Activated naive CD4-positive, alpha-beta T cell treated with anti-CD3 and anti-CD28 coated beads, Interleukin-2, amount 50 U/mL, for 24 hours (primary cell): ENCODE measurements at regions not wholly inside any gene's neighbourhood (a gene's known extent, or its start where the extent isn't known, plus 50 kb on each side); places are given as distances from the start of the nearest gene placed in this dataset.
A peak's percentile ranks its signal among the peaks of the same experiment; 100 is the strongest.
"Not testable (repeated sequence)": the region's sequence is repeated elsewhere in the genome, so short reads cannot be mapped to it uniquely, and the experiment has no call there.

Experiments used
- H3K27ac Mint-ChIP-seq: one replicate; pipeline ENCODE4 v1.8.0; 2021; ENCODE audit warnings: mild to moderate bottlenecking, mixed read lengths
- H3K27me3 Mint-ChIP-seq: one replicate; pipeline ENCODE4 v1.8.0; 2021; ENCODE audit warnings: mixed read lengths
- H3K36me3 Mint-ChIP-seq: one replicate; pipeline ENCODE4 v1.8.0; 2021; ENCODE audit warnings: mixed read lengths
- H3K4me1 Mint-ChIP-seq: one replicate; pipeline ENCODE4 v1.8.0; 2021; ENCODE audit warnings: mixed read lengths
- H3K4me3 Mint-ChIP-seq: one replicate; pipeline ENCODE4 v1.8.0; 2021; ENCODE audit warnings: mild to moderate bottlenecking, mixed read lengths
- H3K9me3 Mint-ChIP-seq: one replicate; pipeline ENCODE4 v1.8.0; 2021; ENCODE audit warnings: mixed read lengths

DNA sequence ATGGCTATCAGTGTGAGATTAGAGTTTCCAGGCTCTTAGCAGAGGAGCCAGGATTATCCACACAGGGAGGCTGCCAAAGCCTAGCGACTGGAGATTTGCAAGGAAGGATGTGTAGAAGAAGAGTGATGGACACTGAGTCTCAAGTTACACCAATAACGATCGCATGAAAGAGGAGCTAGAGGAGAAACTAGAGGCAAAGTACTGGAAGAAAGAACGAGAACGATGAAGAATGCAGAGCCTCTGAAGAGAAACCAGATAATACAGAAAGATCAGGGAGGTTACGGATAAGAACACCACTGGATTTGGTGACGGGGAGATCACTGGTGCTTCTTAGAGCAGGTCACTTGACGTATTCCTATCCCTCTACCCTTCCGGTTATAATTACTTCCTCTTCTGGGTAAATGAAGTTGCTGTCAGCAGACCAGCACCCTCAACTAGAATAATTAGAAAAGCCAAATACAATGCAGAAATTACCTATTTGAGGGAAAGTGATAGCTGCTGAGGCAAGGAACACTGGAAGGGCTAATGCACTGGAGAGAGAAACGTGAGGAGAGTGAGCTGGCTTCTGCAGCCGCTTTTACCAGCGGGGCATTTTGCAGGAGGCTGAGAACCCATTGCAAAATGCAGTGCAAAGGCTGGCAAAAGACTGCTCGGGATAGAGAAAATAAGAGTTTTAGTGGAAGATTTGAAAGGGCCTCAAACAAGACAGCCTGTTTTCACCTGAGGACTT, 93.1 kb upstream of the HIF1A start:
- Mint-ChIP-seq H3K27me3 (no peaks in the 10 kb centered on the region), H3K27ac (no peak overlapping the region), H3K4me3 (no peak overlapping the region), H3K9me3 (no peaks in the 10 kb centered on the region), H3K36me3 (no peaks in the 10 kb centered on the region), H3K4me1 (peaks cover 22% of the 10 kb centered on the region)

DNA sequence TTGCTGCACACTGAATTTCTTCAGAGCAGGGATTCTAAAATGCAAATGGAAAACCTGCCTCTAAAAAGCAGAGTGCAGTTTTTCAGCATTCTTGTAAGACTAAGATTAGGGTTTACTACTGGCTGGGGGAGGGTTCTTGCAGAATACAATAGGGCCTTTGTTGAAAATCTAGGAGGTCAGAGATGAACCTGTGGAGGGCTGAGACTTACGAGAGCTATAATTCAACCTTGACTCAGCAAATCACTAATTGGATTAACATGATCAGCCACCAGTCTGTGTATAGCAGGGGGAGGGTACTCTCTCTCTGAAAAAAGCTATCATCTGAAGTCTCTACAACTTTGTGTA, 92.6 kb upstream of the HIF1A start:
- peaks cover 22% of the 10 kb centered on the region for H3K4me1 Mint-ChIP-seq
- no peak overlapping the region for H3K4me3 Mint-ChIP-seq
- H3K27ac Mint-ChIP-seq: no peak overlapping the region
- H3K36me3 Mint-ChIP-seq: no peaks in the 10 kb centered on the region
- no peaks in the 10 kb centered on the region for H3K9me3 Mint-ChIP-seq
- H3K27me3 Mint-ChIP-seq: no peaks in the 10 kb centered on the region

DNA sequence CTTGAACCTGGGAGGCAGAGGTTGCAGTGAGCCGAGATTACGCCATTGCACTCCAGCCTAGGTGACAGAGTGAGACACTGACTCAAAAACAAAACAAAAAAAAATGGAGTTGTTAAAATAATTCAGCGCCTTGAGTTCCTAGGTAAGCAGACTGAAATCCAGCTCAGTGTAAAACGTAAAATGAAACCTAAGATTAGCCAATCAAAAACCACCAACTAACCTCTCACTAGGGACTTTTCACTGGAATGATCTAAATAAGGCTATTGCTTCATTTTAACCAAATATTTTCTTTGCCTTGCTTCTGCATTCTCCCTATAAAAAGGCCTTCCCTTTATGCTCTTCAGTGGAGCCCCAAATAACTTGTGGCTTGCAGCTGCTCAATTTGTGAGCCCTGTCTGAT, 91.6 kb upstream of the HIF1A start:
- no peak overlapping the region for H3K27ac Mint-ChIP-seq
- no peaks in the 10 kb centered on the region for H3K36me3 Mint-ChIP-seq
- no peaks in the 10 kb centered on the region for H3K27me3 Mint-ChIP-seq
- H3K4me3 Mint-ChIP-seq: no peak overlapping the region
- no peaks in the 10 kb centered on the region for H3K9me3 Mint-ChIP-seq
- H3K4me1 Mint-ChIP-seq: peaks cover 12% of the 10 kb centered on the region

DNA sequence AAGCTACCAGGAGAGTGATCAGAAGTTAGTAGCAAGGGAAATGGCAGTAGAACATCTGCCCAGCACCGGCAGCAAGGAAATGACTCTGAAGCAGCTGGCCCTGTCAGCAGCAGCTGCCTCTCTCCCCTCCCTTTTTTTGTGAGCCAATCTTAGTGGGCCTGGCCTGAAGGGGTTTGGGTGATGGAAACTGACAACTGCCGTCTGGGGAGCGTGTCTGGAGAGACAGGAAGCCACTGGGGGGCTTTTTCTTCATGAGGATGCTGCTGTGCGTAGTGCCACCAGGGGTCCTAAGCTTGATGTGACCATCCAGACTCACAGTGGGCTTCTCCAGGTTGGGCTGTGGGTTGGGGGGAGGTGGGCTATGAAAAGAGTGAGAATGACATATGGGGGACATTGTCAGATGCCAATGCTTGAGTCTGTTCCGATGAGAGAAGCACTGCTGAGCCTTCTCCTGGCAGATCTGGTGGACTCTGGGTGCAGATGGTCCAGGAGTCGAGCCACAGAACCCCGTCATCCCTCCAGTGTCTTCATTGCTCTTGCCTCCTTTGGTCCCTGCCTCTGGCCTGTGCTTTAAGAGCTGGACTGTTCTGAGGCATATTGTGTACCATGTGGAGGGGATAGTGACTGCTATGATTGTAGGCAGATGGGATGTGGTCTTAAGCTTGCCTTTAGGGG, 87.6 kb upstream of the HIF1A start:
- Mint-ChIP-seq H3K27ac (no peak overlapping the region), H3K9me3 (no peaks in the 10 kb centered on the region)

DNA sequence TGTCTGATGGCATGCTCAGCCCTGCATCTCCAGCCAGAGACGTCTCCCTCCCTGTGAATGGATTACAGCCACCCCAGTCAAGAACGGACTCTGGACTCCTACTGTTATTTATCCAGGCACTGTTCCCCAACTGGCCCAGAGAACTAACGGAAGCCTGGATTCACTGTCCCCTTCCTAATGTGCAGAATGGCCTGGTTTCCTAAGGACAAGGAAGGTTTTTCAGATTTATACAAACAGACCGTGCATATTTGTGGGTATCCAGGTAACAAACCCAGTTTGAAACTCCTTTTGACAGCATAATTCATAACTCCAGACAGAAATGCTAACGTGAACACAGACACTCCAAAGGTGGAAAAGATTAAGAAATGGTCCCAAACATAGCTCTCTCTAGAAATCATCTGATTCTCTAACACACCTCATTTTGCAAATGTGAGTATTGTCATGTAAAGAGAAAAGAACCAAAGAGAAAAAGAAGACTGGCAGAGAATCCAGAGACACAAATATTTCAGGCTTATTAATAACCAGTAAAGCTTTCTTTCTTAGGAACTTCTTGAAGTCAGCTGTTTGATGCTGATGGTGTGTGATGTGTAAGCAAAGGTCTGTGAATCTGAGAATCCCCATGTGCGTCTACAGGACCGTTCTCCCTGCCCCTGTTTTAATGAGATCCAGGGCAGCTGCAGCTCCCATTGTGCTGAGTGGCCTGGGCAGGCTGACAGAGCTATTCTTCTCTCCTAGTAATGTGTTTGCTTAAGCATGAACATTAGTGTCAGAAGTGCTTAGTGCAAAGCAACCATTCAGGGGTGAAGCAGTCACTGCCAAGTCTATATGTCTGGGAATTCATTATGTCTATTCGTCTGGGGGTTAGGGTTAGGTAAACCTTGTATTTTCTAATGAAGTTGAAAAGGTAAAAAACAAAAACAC, 86.8 kb upstream of the HIF1A start:
- Mint-ChIP-seq H3K27ac (no peak overlapping the region), H3K27me3 (no peaks in the 10 kb centered on the region), H3K4me3 (no peak overlapping the region), H3K4me1 (no peaks in the 10 kb centered on the region), H3K36me3 (no peaks in the 10 kb centered on the region), H3K9me3 (no peaks in the 10 kb centered on the region)

More for the DNA sequence above, 87.6 kb upstream of the HIF1A start:
- H3K4me3 Mint-ChIP-seq: no peak overlapping the region
- H3K4me1 Mint-ChIP-seq: no peaks in the 10 kb centered on the region
- no peaks in the 10 kb centered on the region for H3K27me3 Mint-ChIP-seq
- H3K36me3 Mint-ChIP-seq: no peaks in the 10 kb centered on the region

DNA sequence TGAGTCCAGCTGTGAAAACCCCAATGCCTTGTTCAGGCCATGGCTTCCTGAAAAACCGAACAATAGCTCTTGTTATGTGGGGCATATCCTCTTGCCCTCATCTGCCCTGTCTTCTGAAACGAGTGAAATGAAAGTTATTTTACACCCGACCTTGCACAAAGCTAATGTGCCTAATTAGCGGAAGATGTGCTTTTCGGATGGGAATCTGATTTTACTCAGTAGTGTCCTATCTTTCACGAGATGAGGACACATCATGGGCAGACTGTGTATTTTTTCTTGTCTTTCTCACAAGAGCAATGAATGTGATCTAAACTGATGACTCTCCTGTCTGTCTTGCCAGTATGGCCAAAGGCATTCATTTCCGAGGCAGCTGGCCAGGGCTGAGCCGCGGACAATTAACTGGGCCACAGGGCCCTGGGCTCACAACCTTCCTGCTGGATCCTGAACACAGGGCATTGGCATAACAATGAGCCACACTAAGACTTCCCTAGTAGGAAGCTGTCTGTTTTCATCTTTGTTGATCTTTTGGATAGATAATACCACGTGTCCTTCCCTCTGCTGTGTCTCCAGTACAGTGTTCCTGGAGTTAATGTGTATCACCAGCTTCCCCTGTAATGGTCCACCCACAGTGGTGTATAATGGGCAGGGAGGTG, 86.0 kb upstream of the HIF1A start:
- Mint-ChIP-seq H3K4me3 (no peak overlapping the region), H3K27ac (no peak overlapping the region), H3K27me3 (no peaks in the 10 kb centered on the region), H3K4me1 (no peaks in the 10 kb centered on the region), H3K9me3 (no peaks in the 10 kb centered on the region), H3K36me3 (no peaks in the 10 kb centered on the region)

DNA sequence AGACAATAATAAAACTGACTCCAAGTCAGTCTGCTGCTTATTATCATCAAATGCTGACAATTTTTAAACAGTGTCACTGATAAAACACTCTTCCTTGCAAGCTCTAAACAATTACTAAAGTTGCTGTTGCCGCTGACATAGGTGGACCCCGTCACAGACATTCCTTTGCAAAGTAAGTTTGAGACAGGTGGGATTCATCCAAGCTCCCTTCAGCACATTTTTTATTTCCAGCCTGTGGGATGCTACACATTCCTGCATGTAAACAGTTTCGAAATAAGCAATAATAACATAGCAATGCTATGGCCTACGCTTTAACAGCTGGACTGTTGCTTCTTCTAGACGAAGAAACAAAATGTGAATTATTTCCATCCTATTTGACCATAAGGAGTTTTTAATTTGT, 85.4 kb upstream of the HIF1A start:
- H3K4me1 Mint-ChIP-seq: no peaks in the 10 kb centered on the region
- no peaks in the 10 kb centered on the region for H3K27me3 Mint-ChIP-seq
- no peak overlapping the region for H3K4me3 Mint-ChIP-seq
- no peaks in the 10 kb centered on the region for H3K36me3 Mint-ChIP-seq
- no peaks in the 10 kb centered on the region for H3K9me3 Mint-ChIP-seq
- H3K27ac Mint-ChIP-seq: no peak overlapping the region

DNA sequence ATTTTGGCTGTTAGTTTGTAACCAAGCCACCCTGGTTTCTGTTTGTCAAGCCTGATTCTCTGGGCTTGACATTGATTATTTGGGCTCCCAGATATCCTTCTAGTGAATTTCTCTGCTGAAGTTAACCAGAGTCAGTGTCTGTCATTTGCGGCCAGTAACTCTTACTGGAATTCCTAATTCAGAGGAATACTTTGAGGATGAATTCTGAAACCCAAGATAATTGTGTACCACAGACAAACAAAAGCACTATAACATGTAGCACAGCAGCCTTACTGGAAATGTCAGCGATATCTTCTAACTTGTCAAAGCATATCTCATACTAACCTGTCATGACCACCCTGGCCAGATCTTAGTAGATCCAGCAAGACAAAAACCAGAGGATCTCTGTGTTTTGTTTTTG, 84.4 kb upstream of the HIF1A start:
- H3K9me3 Mint-ChIP-seq: no peaks in the 10 kb centered on the region
- no peaks in the 10 kb centered on the region for H3K27me3 Mint-ChIP-seq
- no peaks in the 10 kb centered on the region for H3K36me3 Mint-ChIP-seq
- H3K4me3 Mint-ChIP-seq: no peak overlapping the region
- no peaks in the 10 kb centered on the region for H3K4me1 Mint-ChIP-seq
- H3K27ac Mint-ChIP-seq: no peak overlapping the region

DNA sequence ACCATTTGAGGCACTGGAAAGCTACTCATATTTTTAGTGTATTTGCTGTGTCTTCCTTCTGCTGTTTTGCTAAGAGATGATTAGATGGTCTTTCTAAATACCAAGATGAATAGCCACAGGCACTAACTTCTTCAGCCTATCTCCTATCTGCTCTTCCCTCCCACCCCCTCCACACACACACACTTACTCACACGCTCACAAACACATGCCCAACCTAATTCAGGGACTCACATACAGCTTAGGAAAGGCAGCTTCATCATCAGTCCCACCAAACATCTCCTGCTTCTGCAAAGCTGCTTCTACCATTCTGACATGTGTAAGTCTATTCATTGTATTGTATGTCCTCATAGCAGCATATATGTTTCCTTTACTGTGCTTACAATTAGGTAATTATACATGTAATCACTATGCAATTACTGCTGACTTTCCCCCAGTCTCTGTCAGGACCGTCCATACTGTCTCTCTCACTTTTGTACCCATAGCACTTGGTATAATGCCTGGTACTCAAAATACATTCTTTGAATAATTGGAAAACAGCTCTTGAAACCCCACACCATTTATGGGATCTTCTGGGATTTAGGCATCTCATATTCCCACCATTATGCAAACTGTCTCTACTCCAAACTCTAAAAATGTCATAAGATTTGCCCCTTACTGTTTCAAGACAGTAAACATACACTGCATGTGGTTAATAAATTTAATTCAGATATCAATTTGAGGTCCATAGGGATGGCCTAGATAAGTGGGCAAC, 83.3 kb upstream of the HIF1A start:
- Mint-ChIP-seq H3K4me3 (no peak overlapping the region), H3K9me3 (no peaks in the 10 kb centered on the region), H3K27me3 (no peaks in the 10 kb centered on the region), H3K27ac (no peak overlapping the region), H3K4me1 (peaks cover 3% of the 10 kb centered on the region), H3K36me3 (no peaks in the 10 kb centered on the region)

DNA sequence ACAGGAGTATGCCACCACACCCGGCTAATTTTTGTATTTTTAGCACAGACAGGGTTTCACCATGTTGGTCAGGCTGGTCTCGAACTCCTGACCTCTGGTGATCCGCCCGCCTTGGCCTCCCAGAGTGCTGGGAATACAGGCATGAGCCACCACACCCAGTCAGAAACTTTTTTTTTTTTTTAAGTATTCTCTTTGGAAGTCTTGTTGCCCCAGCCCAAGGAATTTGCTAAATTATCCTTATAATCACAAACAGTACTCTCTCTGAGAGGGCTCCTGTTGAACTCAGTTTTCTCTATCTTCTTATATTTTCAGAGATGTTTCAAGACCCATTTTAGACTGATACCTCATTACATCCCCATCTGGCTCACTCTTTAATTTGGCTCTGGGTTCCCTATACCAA, 82.3 kb upstream of the HIF1A start:
- not testable (repeated sequence) for H3K4me3 Mint-ChIP-seq, H3K36me3 Mint-ChIP-seq, H3K4me1 Mint-ChIP-seq, H3K27me3 Mint-ChIP-seq, H3K27ac Mint-ChIP-seq, H3K9me3 Mint-ChIP-seq

DNA sequence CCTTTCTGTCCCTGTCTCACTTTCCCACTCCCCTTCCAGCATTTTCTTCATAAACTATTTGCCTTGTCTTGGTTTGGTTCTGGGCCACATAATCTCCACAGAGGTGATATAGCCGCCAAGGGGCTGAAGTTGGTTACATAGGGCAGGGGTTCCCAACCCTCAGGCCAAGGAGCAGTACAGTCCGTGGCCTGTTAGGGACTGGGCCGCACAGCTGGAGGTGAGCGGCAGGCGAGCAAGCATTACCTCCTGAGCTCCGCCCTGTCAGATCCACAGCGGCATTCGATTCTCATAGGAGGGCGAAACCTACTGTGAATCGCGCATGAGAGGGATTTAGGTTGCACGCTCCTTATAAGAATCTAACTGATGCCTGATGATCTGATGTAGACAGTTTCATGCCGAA, 80.6 kb upstream of the HIF1A start:
- Mint-ChIP-seq H3K27ac (no peak overlapping the region), H3K9me3 (no peaks in the 10 kb centered on the region), H3K27me3 (no peaks in the 10 kb centered on the region), H3K4me3 (no peak overlapping the region), H3K4me1 (peaks cover 22% of the 10 kb centered on the region), H3K36me3 (no peaks in the 10 kb centered on the region)

DNA sequence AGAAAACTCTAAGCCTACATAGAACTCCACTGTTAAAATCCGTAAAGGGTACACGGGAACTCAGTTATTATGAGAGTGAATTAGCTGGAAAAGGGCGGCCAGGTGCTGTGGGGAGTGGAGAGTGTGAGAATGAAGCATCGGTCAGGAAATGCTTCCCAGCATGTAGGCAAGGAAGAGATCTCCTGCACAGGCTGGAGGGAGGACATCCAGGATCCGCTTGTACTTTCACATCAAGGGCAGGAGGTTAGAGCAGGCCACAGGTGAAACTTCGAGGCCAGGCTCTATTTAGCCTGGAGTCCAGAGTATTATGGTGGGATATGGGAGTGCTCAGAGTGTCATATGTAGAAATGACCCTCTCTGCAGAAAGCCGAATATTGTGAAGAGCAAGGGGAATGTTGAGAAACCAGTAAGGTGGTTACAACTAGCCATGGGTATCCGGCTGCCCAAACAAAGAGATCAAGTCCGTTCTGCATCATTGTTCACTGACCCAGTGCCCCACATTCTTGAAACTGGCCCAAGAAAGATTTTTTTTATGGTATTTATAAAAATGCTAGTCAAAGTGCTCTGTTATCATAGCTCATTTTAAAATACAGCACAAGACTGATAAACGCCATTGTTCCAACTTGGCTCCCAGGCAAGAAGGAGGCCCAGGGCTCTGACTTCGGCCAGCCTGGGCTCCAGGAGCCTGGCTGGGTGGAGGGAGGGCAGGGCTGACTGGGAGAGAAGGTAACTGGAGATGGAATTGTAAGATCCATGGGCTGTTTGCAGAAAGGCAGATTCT, 79.4 kb upstream of the HIF1A start:
- Mint-ChIP-seq H3K4me3 (no peak overlapping the region), H3K4me1 (peaks cover 35% of the 10 kb centered on the region), H3K27ac (no peak overlapping the region), H3K36me3 (no peaks in the 10 kb centered on the region), H3K9me3 (no peaks in the 10 kb centered on the region), H3K27me3 (no peaks in the 10 kb centered on the region)

DNA sequence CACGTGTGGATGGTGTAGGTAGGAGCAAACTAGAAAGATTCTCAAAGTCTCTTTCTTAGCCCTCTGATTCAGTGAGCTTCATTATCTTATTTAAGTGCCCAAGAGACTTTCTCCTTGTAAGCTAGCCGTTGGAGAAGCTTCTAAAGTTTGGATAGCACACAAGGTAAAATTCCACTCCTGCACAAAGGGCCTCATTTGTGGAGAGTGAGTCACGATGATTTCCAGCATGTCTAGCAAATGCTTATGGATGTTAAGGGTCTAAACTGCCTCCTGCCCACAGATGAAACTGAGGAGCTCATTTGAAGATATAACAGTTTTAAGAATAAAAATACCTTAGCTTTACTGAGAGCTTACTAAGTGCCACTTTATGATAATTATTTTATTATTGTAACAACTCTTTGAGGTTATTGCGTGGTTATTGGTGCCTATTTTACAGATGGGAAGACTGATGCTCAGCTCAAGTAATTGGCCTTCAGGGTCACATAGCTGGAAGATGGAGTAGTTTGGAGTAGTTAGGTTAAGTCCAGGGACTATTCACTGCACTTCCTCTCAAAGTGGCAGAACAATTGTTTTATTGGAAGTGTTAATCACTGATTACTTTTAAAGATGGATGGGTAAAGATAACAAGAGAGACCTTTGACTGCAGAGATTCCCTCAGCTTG, 78.7 kb upstream of the HIF1A start:
- no peaks in the 10 kb centered on the region for H3K9me3 Mint-ChIP-seq

DNA sequence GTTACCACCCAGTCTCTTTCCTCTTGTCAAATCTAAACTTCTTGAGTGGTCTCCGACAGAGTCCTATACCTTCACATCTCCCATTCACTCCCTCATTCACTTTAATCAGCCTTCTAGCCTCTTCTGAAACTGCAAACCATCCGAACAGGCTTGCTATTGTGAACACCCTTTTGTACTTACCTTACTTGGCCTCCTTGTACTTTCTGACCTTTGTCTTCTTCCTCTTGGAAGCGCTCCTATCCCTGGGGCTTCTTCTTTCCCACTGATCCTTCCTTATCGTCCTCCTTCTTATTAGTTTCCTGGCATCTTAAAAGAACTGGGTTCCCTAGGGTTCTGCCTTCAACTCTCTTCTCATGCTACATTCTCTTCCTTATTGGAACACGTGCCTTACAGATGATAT, 76.9 kb upstream of the HIF1A start:
- Mint-ChIP-seq H3K36me3 (no peaks in the 10 kb centered on the region), H3K9me3 (no peaks in the 10 kb centered on the region), H3K27ac (peak overlapping the region; percentile 30), H3K4me1 (peaks cover 47% of the 10 kb centered on the region), H3K27me3 (no peaks in the 10 kb centered on the region), H3K4me3 (no peak overlapping the region)

More for the DNA sequence above, 78.7 kb upstream of the HIF1A start:
- H3K36me3 Mint-ChIP-seq: no peaks in the 10 kb centered on the region
- no peak overlapping the region for H3K27ac Mint-ChIP-seq
- H3K4me1 Mint-ChIP-seq: peaks cover 42% of the 10 kb centered on the region
- H3K4me3 Mint-ChIP-seq: no peak overlapping the region
- no peaks in the 10 kb centered on the region for H3K27me3 Mint-ChIP-seq
